ENCODE measurements at regions not wholly inside any gene's neighbourhood (a gene's known extent, or its start where the extent isn't known, plus 50 kb on each side); places are given as distances from the start of the nearest gene placed in this dataset.

GRCh38 chr11:134527382-134528243 is 115.6 kb upstream of the B3GAT1 start:
- Histone ChIP-seq H3K36me3 (ENCODE audit: low read depth) (no peaks in the 10 kb centered on the region), H3K4me3 (ENCODE audit: severe bottlenecking) (no peak overlapping the region), H3K27me3 (ENCODE audit: insufficient read depth, poor library complexity, severe bottlenecking) (no peaks in the 10 kb centered on the region), H3K4me1 (ENCODE audit: insufficient read depth, poor library complexity, severe bottlenecking) (no peaks in the 10 kb centered on the region), H3K27ac (ENCODE audit: poor library complexity, severe bottlenecking) (no peak overlapping the region), H3K9me3 (ENCODE audit: severe bottlenecking) (no peaks in the 10 kb centered on the region)
- TF ChIP-seq CTCF (IDR thresholded peaks at IDR 0.05; ENCODE audit: poor library complexity, severe bottlenecking): no peak
- ATAC-seq (ENCODE audit: low read depth): no peak
- peak; percentile 42 for DNase-seq (ENCODE audit: low spot score)

- Histone ChIP-seq H3K4me3 (ENCODE audit: severe bottlenecking) (no peak overlapping the region), H3K27ac (ENCODE audit: poor library complexity, severe bottlenecking) (no peak overlapping the region), H3K4me1 (ENCODE audit: insufficient read depth, poor library complexity, severe bottlenecking) (no peaks in the 10 kb centered on the region), H3K27me3 (ENCODE audit: insufficient read depth, poor library complexity, severe bottlenecking) (no peaks in the 10 kb centered on the region), H3K36me3 (ENCODE audit: low read depth) (no peaks in the 10 kb centered on the region), H3K9me3 (ENCODE audit: severe bottlenecking) (no peaks in the 10 kb centered on the region)
- no peak for ATAC-seq (ENCODE audit: low read depth)
- TF ChIP-seq CTCF (IDR thresholded peaks at IDR 0.05; ENCODE audit: poor library complexity, severe bottlenecking): no peak
- DNase-seq (ENCODE audit: low spot score): peak; percentile 29
Measured at GRCh38 chr11:134524896-134525845, 113.1 kb upstream of the B3GAT1 start.

- Histone ChIP-seq H3K4me1 (ENCODE audit: insufficient read depth, poor library complexity, severe bottlenecking) (no peaks in the 10 kb centered on the region), H3K9me3 (ENCODE audit: severe bottlenecking) (no peaks in the 10 kb centered on the region), H3K27me3 (ENCODE audit: insufficient read depth, poor library complexity, severe bottlenecking) (no peaks in the 10 kb centered on the region), H3K36me3 (ENCODE audit: low read depth) (no peaks in the 10 kb centered on the region), H3K27ac (ENCODE audit: poor library complexity, severe bottlenecking) (no peak overlapping the region), H3K4me3 (ENCODE audit: severe bottlenecking) (no peak overlapping the region)
- no peak for ATAC-seq (ENCODE audit: low read depth)
- no peak for TF ChIP-seq CTCF (IDR thresholded peaks at IDR 0.05; ENCODE audit: poor library complexity, severe bottlenecking)
- no peak for DNase-seq (ENCODE audit: low spot score)
Measured at GRCh38 chr11:134524201-134524600, 112.2 kb upstream of the B3GAT1 start.

GRCh38 chr11:134522782-134523570 is 110.9 kb upstream of the B3GAT1 start:
- no peak for TF ChIP-seq CTCF (IDR thresholded peaks at IDR 0.05; ENCODE audit: poor library complexity, severe bottlenecking)
- Histone ChIP-seq H3K36me3 (ENCODE audit: low read depth) (no peaks in the 10 kb centered on the region), H3K27ac (ENCODE audit: poor library complexity, severe bottlenecking) (no peak overlapping the region), H3K4me3 (ENCODE audit: severe bottlenecking) (no peak overlapping the region), H3K4me1 (ENCODE audit: insufficient read depth, poor library complexity, severe bottlenecking) (no peaks in the 10 kb centered on the region), H3K27me3 (ENCODE audit: insufficient read depth, poor library complexity, severe bottlenecking) (no peaks in the 10 kb centered on the region), H3K9me3 (ENCODE audit: severe bottlenecking) (no peaks in the 10 kb centered on the region)
- ATAC-seq (ENCODE audit: low read depth) (no peak), DNase-seq (ENCODE audit: low spot score) (peak; percentile 30)
